ENCODE measurements at regions not wholly inside any gene's neighbourhood (a gene's known extent, or its start where the extent isn't known, plus 50 kb on each side); places are given as distances from the start of the nearest gene placed in this dataset.

- intact Hi-C loops (cut with micrococcal nuclease), result no loop called here
Measured at GRCh38 chr4:128390475-128390996, 102.9 kb upstream of the PGRMC2 start.

DNA sequence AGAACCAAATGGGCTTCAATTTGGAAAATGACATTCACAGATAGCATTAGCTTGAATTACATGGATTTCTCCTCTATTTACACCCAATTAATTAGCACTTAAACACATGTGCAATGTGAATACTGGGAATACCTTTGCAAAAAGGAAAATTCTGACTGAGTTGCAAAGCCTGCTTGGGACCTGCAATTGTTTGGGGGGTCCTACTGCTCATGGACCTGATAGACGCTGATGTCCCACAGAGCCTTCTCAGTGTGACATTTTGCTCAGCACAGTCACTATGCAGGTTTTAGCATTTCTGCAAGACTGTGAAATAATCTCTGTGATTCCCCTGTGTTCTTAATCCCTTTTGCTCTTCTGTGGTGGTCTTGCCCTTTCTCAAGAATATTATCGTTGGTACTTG, 101.2 kb upstream of the PGRMC2 start:
- intact Hi-C loops (cut with micrococcal nuclease), result loop anchor here (10.0 kb wide), 1 partner anchor 416 kb away; the partner anchor contains the start of gene JADE1

DNA sequence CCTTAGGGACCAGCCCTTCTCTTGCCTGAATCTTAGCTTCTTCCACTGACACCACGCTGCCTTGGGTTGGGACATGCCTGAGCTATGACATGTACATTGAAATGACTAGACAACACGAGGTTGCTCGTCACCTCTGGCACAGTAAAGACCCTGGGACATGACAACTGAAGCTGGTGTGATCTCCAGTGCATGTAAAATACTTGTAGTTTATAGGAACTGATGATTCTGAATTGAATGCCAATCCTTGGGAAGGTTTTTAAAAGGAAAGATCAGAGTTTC, 100.7 kb upstream of the PGRMC2 start:
- intact Hi-C loops (cut with micrococcal nuclease), result loop anchor here (10.0 kb wide), 1 partner anchor 417 kb away; the partner anchor contains the start of gene JADE1

DNA sequence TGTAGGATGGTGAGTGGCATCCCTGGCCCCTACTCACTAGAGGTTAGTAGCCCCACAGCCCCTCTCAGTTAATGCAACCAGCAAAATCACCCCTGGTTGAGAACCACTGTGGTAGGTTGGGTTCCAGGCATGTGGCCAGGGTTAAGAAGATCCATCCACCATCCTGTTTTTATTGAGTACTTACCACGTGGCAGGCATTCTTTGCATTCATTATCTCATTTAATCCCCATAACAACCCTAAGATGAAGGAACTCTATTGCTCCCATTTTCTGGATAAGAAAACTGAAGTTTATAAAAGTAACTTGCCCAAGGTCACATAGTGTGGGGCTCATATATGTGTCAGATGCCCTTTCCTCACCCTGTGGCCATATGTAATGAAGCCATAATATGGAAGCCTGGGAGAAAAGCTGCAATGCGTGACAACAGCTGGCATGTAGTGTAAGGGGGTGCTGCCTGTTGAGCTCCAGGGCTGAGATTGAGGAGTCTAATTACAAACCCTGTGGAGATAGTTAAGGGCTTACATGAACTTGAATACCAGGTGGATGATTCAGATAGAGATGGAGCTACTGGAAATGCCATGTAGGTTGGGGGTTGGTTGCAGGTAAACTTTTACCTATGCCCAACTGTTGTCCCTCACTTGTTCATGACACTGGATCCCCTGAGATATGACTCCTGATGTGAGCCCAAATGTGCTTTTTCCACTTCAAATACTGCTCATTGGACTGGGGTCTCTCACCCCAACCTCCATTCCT, 100.2 kb upstream of the PGRMC2 start:
- intact Hi-C loops (cut with micrococcal nuclease), result loop anchor here (10.0 kb wide), 1 partner anchor 417 kb away; the partner anchor contains the start of gene JADE1

GRCh38 chr4:128386761-128387599, 99.4 kb upstream of the PGRMC2 start:
- intact Hi-C loops (cut with micrococcal nuclease), result loop anchor here (10.0 kb wide), 1 partner anchor 418 kb away; the partner anchor contains the start of gene JADE1

- intact Hi-C loops (cut with micrococcal nuclease), result loop anchor here (10.0 kb wide), 1 partner anchor 419 kb away; the partner anchor contains the start of gene JADE1
Measured at GRCh38 chr4:128385683-128386304, 98.2 kb upstream of the PGRMC2 start.

GRCh38 chr4:128384765-128385598, 97.4 kb upstream of the PGRMC2 start:
- intact Hi-C loops (cut with micrococcal nuclease), result loop anchor here (10.0 kb wide), 1 partner anchor 420 kb away; the partner anchor contains the start of gene JADE1

GRCh38 chr4:128384091-128384520, 96.5 kb upstream of the PGRMC2 start:
- intact Hi-C loops (cut with micrococcal nuclease), result loop anchor here (10.0 kb wide), 1 partner anchor 421 kb away; the partner anchor contains the start of gene JADE1

GRCh38 chr4:128381748-128382559, 94.3 kb upstream of the PGRMC2 start:
- intact Hi-C loops (cut with micrococcal nuclease), result loop anchor here (10.0 kb wide), 1 partner anchor 423 kb away; the partner anchor contains the start of gene JADE1

DNA sequence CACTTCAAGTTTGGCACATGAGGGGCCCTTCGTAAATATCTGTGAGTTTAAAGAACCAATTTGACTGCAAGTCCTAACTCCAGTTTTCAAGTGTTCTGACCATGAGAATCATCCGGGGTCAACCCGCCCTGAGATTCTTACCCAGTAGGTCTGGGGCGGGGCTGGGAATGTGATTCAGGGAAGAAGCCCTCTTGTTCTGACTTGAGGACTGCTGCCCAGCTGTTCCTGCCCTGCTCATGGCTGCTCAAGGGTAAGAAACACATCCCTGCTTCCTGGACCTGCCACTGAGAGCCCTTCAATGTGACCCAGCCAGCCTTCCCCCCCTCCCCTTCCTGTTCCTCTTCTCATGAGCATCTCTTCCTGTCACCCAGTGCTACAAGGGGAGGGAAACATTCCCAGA, 92.7 kb upstream of the PGRMC2 start:
- intact Hi-C loops (cut with micrococcal nuclease), result loop anchor here (10.0 kb wide), 1 partner anchor 424 kb away; the partner anchor contains the start of gene JADE1

DNA sequence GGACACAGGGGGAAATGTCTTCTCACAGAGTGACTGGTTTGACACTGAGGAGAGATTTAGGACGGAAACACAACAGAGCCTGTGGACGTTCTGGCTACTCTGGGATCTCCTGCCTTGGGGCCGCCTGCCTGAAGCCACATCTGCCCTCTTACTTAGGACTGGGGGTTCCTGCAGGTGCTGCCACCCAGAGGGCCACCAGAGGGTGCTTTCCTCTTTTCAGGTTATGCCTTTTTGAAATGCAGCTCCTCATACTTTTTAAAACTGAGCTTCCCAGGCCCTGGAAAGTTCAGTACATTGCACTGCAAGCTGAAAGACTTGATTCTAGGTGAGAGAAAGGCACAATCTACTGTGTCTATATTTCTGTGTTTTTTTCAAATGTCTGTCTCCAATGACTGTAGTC, 92.2 kb upstream of the PGRMC2 start:
- intact Hi-C loops (cut with micrococcal nuclease), result loop anchor here (10.0 kb wide), 1 partner anchor 425 kb away; the partner anchor contains the start of gene JADE1

DNA sequence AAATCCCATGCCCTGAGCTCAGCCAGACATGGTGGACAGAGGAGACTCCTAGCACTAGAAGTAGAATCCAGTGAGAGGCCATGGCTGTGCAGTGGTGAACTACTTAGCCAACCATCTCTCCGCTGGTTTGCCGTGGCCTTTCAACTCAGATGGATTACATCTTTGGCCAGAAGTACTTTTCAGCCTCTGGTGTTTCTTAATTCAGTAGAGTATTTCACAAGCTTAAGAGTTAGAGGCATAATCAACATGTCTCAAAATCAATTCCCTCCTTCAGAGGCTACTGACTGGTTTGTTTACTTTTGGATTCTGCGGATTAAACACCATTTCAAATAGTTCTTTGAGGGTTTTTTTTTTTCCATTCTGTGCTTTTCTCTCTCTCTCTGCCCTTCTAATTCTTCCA, 91.1 kb upstream of the PGRMC2 start:
- intact Hi-C loops (cut with micrococcal nuclease), result no loop called here

GRCh38 chr4:128376958-128377357, 89.3 kb upstream of the PGRMC2 start:
- intact Hi-C loops (cut with micrococcal nuclease), result no loop called here

GRCh38 chr4:128376303-128376702, 88.7 kb upstream of the PGRMC2 start:
- intact Hi-C loops (cut with micrococcal nuclease), result no loop called here

- intact Hi-C loops (cut with micrococcal nuclease), result no loop called here
Measured at GRCh38 chr4:128373628-128374027, 86.0 kb upstream of the PGRMC2 start.

- intact Hi-C loops (cut with micrococcal nuclease), result no loop called here
Measured at GRCh38 chr4:128371876-128372275, 84.3 kb upstream of the PGRMC2 start.

GRCh38 chr4:128371001-128371777, 83.6 kb upstream of the PGRMC2 start:
- intact Hi-C loops (cut with micrococcal nuclease), result no loop called here

DNA sequence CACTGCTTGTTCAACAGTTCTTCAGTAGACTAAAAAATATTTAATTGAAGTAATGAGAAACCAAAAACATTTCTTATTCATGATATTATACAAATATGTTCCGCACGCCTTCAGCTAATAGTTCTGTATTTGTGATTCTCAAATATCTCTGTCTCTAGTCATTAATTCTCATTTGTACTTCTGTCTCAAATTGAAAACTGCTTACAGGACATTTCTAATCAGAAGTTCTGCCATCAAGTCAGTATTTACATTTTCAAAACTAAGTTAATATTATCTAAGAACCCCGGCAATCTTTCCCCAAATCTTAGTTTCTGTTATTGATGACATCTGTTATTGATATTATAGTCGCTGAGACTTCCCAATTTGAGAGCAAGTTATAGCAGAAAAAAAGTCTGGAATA, 78.6 kb upstream of the PGRMC2 start:
- intact Hi-C loops (cut with micrococcal nuclease), result no loop called here

GRCh38 chr4:128364565-128364964, 77.0 kb upstream of the PGRMC2 start:
- intact Hi-C loops (cut with micrococcal nuclease), result no loop called here
